ENCODE measurements at regions not wholly inside any gene's neighbourhood (a gene's known extent, or its start where the extent isn't known, plus 50 kb on each side); places are given as distances from the start of the nearest gene placed in this dataset.
"Not testable (repeated sequence)": the region's sequence is repeated elsewhere in the genome, so short reads cannot be mapped to it uniquely, and the experiment has no call there.

DNA sequence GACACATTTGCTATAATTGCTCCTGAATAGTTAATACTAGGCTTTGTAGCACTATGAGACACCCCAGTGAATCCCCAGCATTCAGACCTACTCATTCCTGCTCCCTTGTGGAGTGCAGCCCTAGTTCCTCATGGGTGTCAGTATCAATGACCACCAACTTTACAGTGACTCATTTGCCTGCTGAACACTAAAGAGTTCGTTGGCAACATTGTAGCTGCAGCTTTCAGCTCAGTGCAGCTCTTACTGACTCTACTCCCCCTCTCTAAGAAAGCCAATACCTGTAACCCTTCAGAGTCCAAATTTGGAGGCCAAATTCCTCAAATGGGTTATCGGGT, 127.1 kb upstream of the MTPN start:
- TF ChIP-seq, protein P1, sequence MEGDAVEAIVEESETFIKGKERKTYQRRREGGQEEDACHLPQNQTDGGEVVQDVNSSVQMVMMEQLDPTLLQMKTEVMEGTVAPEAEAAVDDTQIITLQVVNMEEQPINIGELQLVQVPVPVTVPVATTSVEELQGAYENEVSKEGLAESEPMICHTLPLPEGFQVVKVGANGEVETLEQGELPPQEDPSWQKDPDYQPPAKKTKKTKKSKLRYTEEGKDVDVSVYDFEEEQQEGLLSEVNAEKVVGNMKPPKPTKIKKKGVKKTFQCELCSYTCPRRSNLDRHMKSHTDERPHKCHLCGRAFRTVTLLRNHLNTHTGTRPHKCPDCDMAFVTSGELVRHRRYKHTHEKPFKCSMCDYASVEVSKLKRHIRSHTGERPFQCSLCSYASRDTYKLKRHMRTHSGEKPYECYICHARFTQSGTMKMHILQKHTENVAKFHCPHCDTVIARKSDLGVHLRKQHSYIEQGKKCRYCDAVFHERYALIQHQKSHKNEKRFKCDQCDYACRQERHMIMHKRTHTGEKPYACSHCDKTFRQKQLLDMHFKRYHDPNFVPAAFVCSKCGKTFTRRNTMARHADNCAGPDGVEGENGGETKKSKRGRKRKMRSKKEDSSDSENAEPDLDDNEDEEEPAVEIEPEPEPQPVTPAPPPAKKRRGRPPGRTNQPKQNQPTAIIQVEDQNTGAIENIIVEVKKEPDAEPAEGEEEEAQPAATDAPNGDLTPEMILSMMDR (IDR thresholded peaks at IDR 0.05), result no peak

DNA sequence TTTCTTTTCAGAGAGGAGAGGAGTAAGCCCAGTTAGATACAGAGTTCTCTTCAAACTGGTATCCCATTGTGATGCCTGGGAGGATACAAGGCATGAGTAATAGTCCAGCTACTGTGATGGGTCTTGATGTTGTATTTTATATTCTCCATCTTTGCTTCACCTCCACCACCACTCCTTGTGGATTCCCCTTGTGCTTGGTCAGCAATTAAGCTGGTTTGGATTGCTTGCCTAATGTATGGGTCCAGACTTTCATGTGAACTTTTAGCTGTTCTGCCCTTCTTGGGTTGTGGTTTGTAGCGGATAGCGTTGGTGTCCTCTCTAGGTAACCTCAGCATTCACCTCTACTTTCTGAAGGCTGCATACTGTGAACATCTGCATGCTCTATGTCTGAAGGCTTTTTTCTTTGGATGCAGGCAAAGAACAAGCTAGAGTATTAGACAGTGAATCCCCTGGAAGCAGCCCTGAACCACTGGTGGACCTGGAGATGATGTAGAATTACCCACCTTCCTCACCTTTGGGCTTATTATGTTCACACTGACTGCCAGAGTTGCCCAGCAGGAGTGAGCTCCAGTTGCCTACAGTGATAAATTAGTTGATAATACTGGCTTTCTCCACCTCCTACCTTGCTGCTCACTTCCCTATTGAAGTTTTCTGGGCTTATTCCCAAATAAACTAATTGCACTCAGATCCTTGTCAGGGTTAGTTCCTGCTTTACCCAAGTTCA, 126.5 kb upstream of the MTPN start:
- Histone ChIP-seq H3K36me3 (ENCODE audit: low read depth) (no peaks in the 10 kb centered on the region), H3K4me1 (ENCODE audit: low read depth) (no peaks in the 10 kb centered on the region), H3K4me3 (no peak overlapping the region), H3K9me3 (no peaks in the 10 kb centered on the region)
- intact Hi-C loops (cut with DNase I, micrococcal nuclease), result no loop called here
- ATAC-seq (no peak), DNase-seq (no peak)
- TF ChIP-seq, protein P1 (IDR thresholded peaks at IDR 0.05), result no peak

More for the DNA sequence above, 127.1 kb upstream of the MTPN start:
- DNase-seq (no peak), ATAC-seq (no peak)
- intact Hi-C loops (cut with DNase I, micrococcal nuclease), result no loop called here
- H3K36me3 ChIP-seq (ENCODE audit: low read depth), result no peaks in the 10 kb centered on the region
- no peaks in the 10 kb centered on the region for H3K9me3 ChIP-seq
- H3K4me3 ChIP-seq, result no peak overlapping the region
- no peaks in the 10 kb centered on the region for H3K4me1 ChIP-seq (ENCODE audit: low read depth)

DNA sequence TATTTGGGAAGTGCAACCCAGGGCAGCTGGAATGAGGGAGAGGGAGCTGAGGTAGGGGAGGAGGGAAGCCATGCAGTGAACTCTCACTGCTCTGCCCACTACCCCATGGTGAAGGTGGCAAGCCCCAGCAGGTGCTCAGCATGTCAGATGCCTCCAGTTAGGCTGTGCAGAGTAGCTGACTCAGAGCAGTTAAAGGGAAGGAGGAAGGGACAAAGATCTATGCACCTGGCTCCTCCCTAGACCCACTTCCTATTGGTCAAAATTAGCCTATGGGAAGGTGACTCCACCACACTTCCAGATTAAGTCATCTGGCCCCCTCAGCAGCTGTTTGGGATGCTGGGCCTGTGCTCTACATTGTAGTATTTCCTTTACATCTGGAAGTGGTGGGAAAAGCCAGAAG, 125.7 kb upstream of the MTPN start:
- ATAC-seq, result no peak

DNA sequence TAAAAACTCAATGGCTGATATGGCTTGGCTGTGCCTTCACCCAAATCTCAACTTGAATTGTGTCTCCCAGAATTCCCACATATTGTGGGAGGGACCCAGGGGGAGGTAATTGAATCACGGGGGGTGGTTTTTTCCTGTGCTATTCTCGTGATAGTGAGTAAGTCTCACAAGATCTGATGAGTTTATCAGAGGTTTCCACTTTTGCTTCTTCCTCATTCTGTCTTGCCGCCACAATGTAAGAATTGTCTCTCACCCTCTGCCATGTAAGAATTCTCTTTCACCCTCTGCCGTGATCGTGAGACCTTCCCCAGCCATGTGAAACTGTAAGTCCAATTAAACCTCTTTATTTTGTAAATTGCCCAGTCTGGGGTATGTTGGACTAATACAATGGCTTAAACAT, 115.6 kb upstream of the MTPN start:
- H3K4me1 ChIP-seq (ENCODE audit: low read depth); ATAC-seq; H3K4me3 ChIP-seq; H3K36me3 ChIP-seq (ENCODE audit: low read depth); intact Hi-C loops (cut with DNase I, micrococcal nuclease); DNase-seq; H3K9me3 ChIP-seq: not testable (repeated sequence)

More for the DNA sequence above, 125.7 kb upstream of the MTPN start:
- H3K4me3 ChIP-seq, result no peak overlapping the region
- intact Hi-C loops (cut with DNase I, micrococcal nuclease), result no loop called here
- no peaks in the 10 kb centered on the region for H3K4me1 ChIP-seq (ENCODE audit: low read depth)
- no peaks in the 10 kb centered on the region for H3K36me3 ChIP-seq (ENCODE audit: low read depth)
- TF ChIP-seq, protein P1 (IDR thresholded peaks at IDR 0.05), result no peak
- no peak for DNase-seq
- no peaks in the 10 kb centered on the region for H3K9me3 ChIP-seq

DNA sequence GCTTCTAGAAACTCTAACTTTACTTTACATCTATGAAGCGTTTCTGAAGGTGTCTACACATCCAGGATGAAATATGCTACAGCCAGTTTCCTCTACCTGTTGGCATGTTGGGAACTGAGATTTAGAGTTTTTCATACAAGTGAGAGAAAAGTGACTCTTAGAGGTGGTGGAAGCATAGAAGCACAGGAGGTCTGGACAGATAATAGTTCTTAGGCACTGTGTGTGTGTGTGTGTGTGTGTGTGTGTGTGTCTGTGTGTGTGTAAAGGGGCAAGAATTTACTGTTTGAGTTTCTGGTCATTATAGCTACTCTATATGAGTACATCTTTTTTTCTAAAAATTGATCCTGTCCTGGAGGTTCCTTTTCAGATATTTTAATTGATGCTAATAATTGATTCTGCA, 110.7 kb upstream of the MTPN start:
- intact Hi-C loops (cut with DNase I, micrococcal nuclease), result no loop called here
- Histone ChIP-seq H3K9me3 (no peaks in the 10 kb centered on the region), H3K36me3 (ENCODE audit: low read depth) (no peaks in the 10 kb centered on the region), H3K4me1 (ENCODE audit: low read depth) (no peaks in the 10 kb centered on the region), H3K4me3 (no peak overlapping the region)
- TF ChIP-seq, protein P1 (IDR thresholded peaks at IDR 0.05), result no peak
- ATAC-seq (no peak), DNase-seq (no peak)

DNA sequence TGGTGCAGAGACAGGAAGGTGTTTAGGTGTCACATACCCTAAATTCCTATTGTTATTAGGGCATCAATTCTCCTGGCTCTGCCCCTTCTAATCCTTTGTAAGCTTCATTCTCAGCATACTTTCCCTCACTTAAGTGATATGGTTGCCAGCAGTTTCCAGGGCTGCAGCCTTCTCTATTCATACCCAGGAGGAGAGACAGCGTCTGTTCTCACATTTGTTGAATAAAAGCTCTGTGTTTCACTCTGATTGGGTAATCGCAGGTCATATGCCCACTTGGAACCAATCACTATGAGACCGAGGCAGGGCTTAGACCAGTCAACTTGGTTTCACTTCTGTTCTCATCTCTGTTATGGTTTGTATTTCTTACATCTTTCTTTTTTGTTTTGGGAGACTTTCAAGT, 109.6 kb upstream of the MTPN start:
- DNase-seq, result peak in 1 of 3 donors; percentile 32
- ATAC-seq, result peak; percentile 76
- Histone ChIP-seq H3K4me1 (ENCODE audit: low read depth) (no peaks in the 10 kb centered on the region), H3K36me3 (ENCODE audit: low read depth) (no peaks in the 10 kb centered on the region), H3K4me3 (no peak overlapping the region), H3K9me3 (no peaks in the 10 kb centered on the region)
- TF ChIP-seq, protein P1 (IDR thresholded peaks at IDR 0.05), result no peak
- intact Hi-C loops (cut with DNase I, micrococcal nuclease), result no loop called here

All from mucosa of descending colon (tissue), 3 donors.